ENCODE measurements at regions not wholly inside any gene's neighbourhood (a gene's known extent, or its start where the extent isn't known, plus 50 kb on each side); places are given as distances from the start of the nearest gene placed in this dataset.

- TF ChIP-seq CTCF (IDR thresholded peaks at IDR 0.05): no peak
- no peak for TF ChIP-seq POLR2A (IDR thresholded peaks at IDR 0.05)
These were observed 154.8 kb downstream of the SALL1 start for GRCh38 chr16:50996166-50996829.

Measured in heart left ventricle (tissue), 13 donors.